Sigmoid colon (tissue), 6 donors: ENCODE measurements at regions not wholly inside any gene's neighbourhood (a gene's known extent, or its start where the extent isn't known, plus 50 kb on each side); places are given as distances from the start of the nearest gene placed in this dataset.

Experiments used
- DNase-seq: peaks from one replicate; pipeline ENCODE4 v3.0.0-alpha.2; 2019
- H3K27ac ChIP-seq, 4 donors: fragments of 200-600 bp; sonication (generic); one replicate each; pipeline ENCODE4 v1.5.1; 2016 to 2019; ENCODE audit warnings: mild to moderate bottlenecking in 1 of 4
- H3K27me3 ChIP-seq, 3 donors: fragments of 200-600 bp; sonication (generic); one replicate each; pipeline ENCODE4 v1.5.1; 2019; ENCODE audit warnings: mild to moderate bottlenecking in 1 of 3
- H3K36me3 ChIP-seq, 4 donors: fragments of 200-600 bp; sonication (generic); one replicate each; pipeline ENCODE4 v1.5.1; 2016 to 2019
- H3K4me1 ChIP-seq, 4 donors: fragments of 200-600 bp; sonication (generic); one replicate each; pipeline ENCODE4 v1.5.1; 2017 to 2019
- H3K4me3 ChIP-seq, 4 donors: fragments of 200-600 bp; sonication (generic); one replicate each; pipeline ENCODE4 v1.5.1; 2017 to 2019; ENCODE audit warnings: mild to moderate bottlenecking in 2 of 4, moderate library complexity in 1 of 4
- H3K9me3 ChIP-seq, 4 donors: fragments of 200-600 bp in 3 of 4; sonication (generic) in 3 of 4; one replicate each; pipeline versions ENCODE4 v1.5.1 to v1.6.1; 2013 to 2019
- CTCF ChIP-seq, 4 experiments: fragments of 450-650 bp in 3 of 4; fragments of 200-600 bp in 1 of 4; IDR thresholded peaks; one replicate each; pipeline ENCODE4 v1.5.1; 2016 to 2019; ENCODE audit warnings: antibody characterized with exemption in 4 of 4, mild to moderate bottlenecking in 3 of 4, moderate library complexity in 2 of 4
- EP300 ChIP-seq, 4 donors: sonication (generic); formaldehyde crosslinking; IDR thresholded peaks; one replicate each; pipeline ENCODE4 v1.6.1; 2017; ENCODE audit warnings: antibody characterized with exemption in 4 of 4
- POLR2A ChIP-seq, 2 donors: fragments of 450-650 bp; IDR thresholded peaks; one replicate each; pipeline ENCODE4 v1.6.1; 2016; ENCODE audit warnings: antibody characterized with exemption in 2 of 2, mild to moderate bottlenecking in 2 of 2, moderate library complexity in 2 of 2
- POLR2AphosphoS5 ChIP-seq, 4 donors: sonication (generic); formaldehyde crosslinking; IDR thresholded peaks; one replicate each; pipeline ENCODE4 v1.6.1; 2017; ENCODE audit warnings: antibody characterized with exemption in 4 of 4
- WGBS, 2 donors: extraction: QIAGEN DNeasy Blood & Tissue Kit; methylation state at CpG; one replicate each; pipeline ENCODE4 v1.1.7; 2013; 5-methylcytosine and 5-hydroxymethylcytosine counted together
- intact Hi-C: fragments of 100-400 bp; cut with DNase I; formaldehyde crosslinking; loops from one replicate; pipeline ENCODE4 v1.15.1; 2023
- donor health status: healthy with polysubstance abuse.
- donor health status: healthy.

- H3K27me3 ChIP-seq, result no peaks in the 10 kb centered on the region
- H3K27ac ChIP-seq, result no peak overlapping the region
- H3K4me1 ChIP-seq, result no peaks in the 10 kb centered on the region
- no peaks in the 10 kb centered on the region for H3K36me3 ChIP-seq
- TF ChIP-seq CTCF (IDR thresholded peaks at IDR 0.05), result no peak
- TF ChIP-seq EP300 (IDR thresholded peaks at IDR 0.05), result no peak
- TF ChIP-seq POLR2AphosphoS5 (IDR thresholded peaks at IDR 0.05), result no peak
- TF ChIP-seq POLR2A (IDR thresholded peaks at IDR 0.05), result no peak
- DNase-seq, result no peak
- intact Hi-C loops, result no loop called here
- 87 to 90% methylated on average over 3 of the region's 3 CpGs for WGBS, 2 donors
- no peak overlapping the region for H3K4me3 ChIP-seq
- H3K9me3 ChIP-seq, result no peaks in the 10 kb centered on the region
Observed at GRCh38 chrX:122092360-122092759, 1045.0 kb downstream of the GLUD2 start.

GRCh38 chrX:122092978-122093377 is 1045.6 kb downstream of the GLUD2 start:
- 91 to 92% methylated on average over 2 of the region's 2 CpGs for WGBS, 2 donors
- intact Hi-C loops, result no loop called here
- H3K27me3 ChIP-seq, result no peaks in the 10 kb centered on the region
- no peaks in the 10 kb centered on the region for H3K36me3 ChIP-seq
- no peak overlapping the region for H3K27ac ChIP-seq
- DNase-seq, result no peak
- no peak for TF ChIP-seq CTCF (IDR thresholded peaks at IDR 0.05)
- TF ChIP-seq POLR2A (IDR thresholded peaks at IDR 0.05), result no peak
- TF ChIP-seq EP300 (IDR thresholded peaks at IDR 0.05), result no peak
- TF ChIP-seq POLR2AphosphoS5 (IDR thresholded peaks at IDR 0.05), result no peak
- H3K4me1 ChIP-seq, result no peaks in the 10 kb centered on the region
- no peak overlapping the region for H3K4me3 ChIP-seq
- no peaks in the 10 kb centered on the region for H3K9me3 ChIP-seq

GRCh38 chrX:122094611-122095010 is 1047.2 kb downstream of the GLUD2 start:
- Histone ChIP-seq H3K9me3 (no peaks in the 10 kb centered on the region), H3K27me3 (no peaks in the 10 kb centered on the region), H3K36me3 (no peaks in the 10 kb centered on the region), H3K27ac (no peak overlapping the region), H3K4me1 (no peaks in the 10 kb centered on the region), H3K4me3 (no peak overlapping the region)
- no peak for DNase-seq
- TF ChIP-seq POLR2AphosphoS5 (IDR thresholded peaks at IDR 0.05), result no peak
- TF ChIP-seq POLR2A (IDR thresholded peaks at IDR 0.05), result no peak
- no peak for TF ChIP-seq CTCF (IDR thresholded peaks at IDR 0.05)
- no peak for TF ChIP-seq EP300 (IDR thresholded peaks at IDR 0.05)
- intact Hi-C loops, result no loop called here

DNA sequence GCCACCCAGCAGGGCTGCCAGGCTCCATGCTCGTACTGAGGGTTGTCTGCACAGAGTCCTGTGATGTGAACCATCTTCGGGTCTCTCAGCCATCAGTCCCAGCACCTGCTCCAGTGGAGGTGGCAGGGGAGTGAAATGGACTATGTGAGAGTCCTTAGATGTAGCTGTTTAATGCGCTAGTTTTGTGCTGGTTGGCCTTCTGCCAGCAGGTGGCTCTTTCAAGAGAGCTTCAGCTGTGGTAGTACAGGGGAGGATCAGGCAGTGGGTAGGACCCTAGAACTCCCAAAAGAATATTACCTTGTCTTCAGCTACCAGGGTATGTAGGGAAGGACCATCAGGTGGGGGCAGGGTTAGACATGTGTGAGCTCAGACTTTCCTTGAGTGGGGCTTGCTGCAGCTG is 1066.0 kb downstream of the GLUD2 start:
- Histone ChIP-seq H3K27ac (no peak overlapping the region), H3K4me1 (no peaks in the 10 kb centered on the region), H3K36me3 (no peaks in the 10 kb centered on the region), H3K4me3 (no peak overlapping the region), H3K9me3 (no peaks in the 10 kb centered on the region), H3K27me3 (no peaks in the 10 kb centered on the region)
- TF ChIP-seq POLR2AphosphoS5 (IDR thresholded peaks at IDR 0.05) (no peak), POLR2A (IDR thresholded peaks at IDR 0.05) (no peak), EP300 (IDR thresholded peaks at IDR 0.05) (no peak), CTCF (IDR thresholded peaks at IDR 0.05) (no peak)
- 88% methylated on average over 3 of the region's 3 CpGs for WGBS, 2 donors
- intact Hi-C loops, result no loop called here
- no peak for DNase-seq

- H3K36me3 ChIP-seq, result no peaks in the 10 kb centered on the region
- 91 to 92% methylated on average over 4 of the region's 4 CpGs for WGBS, 2 donors
- H3K27ac ChIP-seq, result no peak overlapping the region
- no peaks in the 10 kb centered on the region for H3K27me3 ChIP-seq
- DNase-seq, result no peak
- no peak overlapping the region for H3K4me3 ChIP-seq
- TF ChIP-seq POLR2A (IDR thresholded peaks at IDR 0.05) (no peak), CTCF (IDR thresholded peaks at IDR 0.05) (no peak), EP300 (IDR thresholded peaks at IDR 0.05) (no peak), POLR2AphosphoS5 (IDR thresholded peaks at IDR 0.05) (no peak)
- H3K4me1 ChIP-seq, result no peaks in the 10 kb centered on the region
- intact Hi-C loops, result no loop called here
- no peaks in the 10 kb centered on the region for H3K9me3 ChIP-seq
Observed at GRCh38 chrX:122113896-122114295, 1066.5 kb downstream of the GLUD2 start.
